Thyroid gland (tissue), 4 donors: ENCODE measurements at regions not wholly inside any gene's neighbourhood (a gene's known extent, or its start where the extent isn't known, plus 50 kb on each side); places are given as distances from the start of the nearest gene placed in this dataset.

Experiments used
- DNase-seq, 2 donors: peaks; one replicate each; pipeline ENCODE4 v3.0.0-alpha.2; 2019
- H3K27ac ChIP-seq, 3 donors: fragments of 200-600 bp; sonication (generic); 1 replicate in 2 of 3; 2 replicates in 1 of 3; pipeline ENCODE4 v1.5.1; 2016 to 2019; ENCODE audit warnings: mild to moderate bottlenecking in 1 of 3, moderate library complexity in 1 of 3
- H3K27me3 ChIP-seq: fragments of 200-600 bp; sonication (generic); one replicate; pipeline ENCODE4 v1.5.1; 2019
- H3K36me3 ChIP-seq, 2 donors: fragments of 200-600 bp; sonication (generic); one replicate each; pipeline ENCODE4 v1.5.1; 2016 to 2019
- H3K4me1 ChIP-seq, 2 donors: fragments of 200-600 bp; sonication (generic); one replicate each; pipeline ENCODE4 v1.5.1; 2017 to 2019
- H3K4me3 ChIP-seq, 3 donors: fragments of 200-600 bp; sonication (generic); replicated peaks in 1 of 3; 1 replicate in 2 of 3; 2 replicates in 1 of 3; pipeline ENCODE4 v1.5.1; 2016; ENCODE audit warnings: mild to moderate bottlenecking in 1 of 3
- H3K9me3 ChIP-seq: fragments of 200-600 bp; sonication (generic); one replicate; pipeline ENCODE4 v1.5.1; 2017
- CTCF ChIP-seq, 6 experiments: fragments of 200-600 bp in 3 of 6; fragments of 450-650 bp in 3 of 6; sonication (generic) in 3 of 6; IDR thresholded peaks; one replicate each; pipeline ENCODE4 v1.5.1; 2016 to 2019; ENCODE audit warnings: antibody characterized with exemption in 6 of 6, mild to moderate bottlenecking in 2 of 6, inconsistent platforms in 1 of 6, moderate library complexity in 1 of 6
- POLR2A ChIP-seq, 2 donors: fragments of 450-650 bp; IDR thresholded peaks; one replicate each; pipeline ENCODE4 v1.6.1; 2017; ENCODE audit warnings: antibody characterized with exemption in 2 of 2, mild to moderate bottlenecking in 2 of 2, moderate library complexity in 1 of 2
- WGBS, 2 donors: methylation state at CpG; one replicate each; pipeline ENCODE4 v1.1.5; 2017; 5-methylcytosine and 5-hydroxymethylcytosine counted together
- intact Hi-C: fragments of 100-400 bp; cut with DNase I; formaldehyde crosslinking; loops from one replicate; pipeline ENCODE4 v1.15.1; 2023

GRCh38 chr7:83306502-83306901 lies 143.8 kb upstream of the PCLO start:
- H3K27me3 ChIP-seq, result no peaks in the 10 kb centered on the region
- intact Hi-C loops, result no loop called here
- no peaks in the 10 kb centered on the region for H3K4me1 ChIP-seq
- no peak overlapping the region for H3K4me3 ChIP-seq
- no peaks in the 10 kb centered on the region for H3K36me3 ChIP-seq
- no peak overlapping the region for H3K27ac ChIP-seq
- TF ChIP-seq POLR2A (IDR thresholded peaks at IDR 0.05), result no peak
- no peak for TF ChIP-seq CTCF (IDR thresholded peaks at IDR 0.05)
- H3K9me3 ChIP-seq, result no peaks in the 10 kb centered on the region
- no peak for DNase-seq
- 0% methylated on average over 1 of the region's 1 CpG for WGBS, 2 donors

GRCh38 chr7:83305027-83305426 lies 142.3 kb upstream of the PCLO start:
- Histone ChIP-seq H3K4me1 (no peaks in the 10 kb centered on the region), H3K36me3 (no peaks in the 10 kb centered on the region), H3K27ac (no peak overlapping the region), H3K4me3 (no peak overlapping the region), H3K9me3 (no peaks in the 10 kb centered on the region), H3K27me3 (no peaks in the 10 kb centered on the region)
- TF ChIP-seq CTCF (IDR thresholded peaks at IDR 0.05), result no peak
- no peak for TF ChIP-seq POLR2A (IDR thresholded peaks at IDR 0.05)
- intact Hi-C loops, result no loop called here
- DNase-seq, result no peak
- 94 to 98% methylated on average over 5 of the region's 5 CpGs for WGBS, 2 donors

DNA sequence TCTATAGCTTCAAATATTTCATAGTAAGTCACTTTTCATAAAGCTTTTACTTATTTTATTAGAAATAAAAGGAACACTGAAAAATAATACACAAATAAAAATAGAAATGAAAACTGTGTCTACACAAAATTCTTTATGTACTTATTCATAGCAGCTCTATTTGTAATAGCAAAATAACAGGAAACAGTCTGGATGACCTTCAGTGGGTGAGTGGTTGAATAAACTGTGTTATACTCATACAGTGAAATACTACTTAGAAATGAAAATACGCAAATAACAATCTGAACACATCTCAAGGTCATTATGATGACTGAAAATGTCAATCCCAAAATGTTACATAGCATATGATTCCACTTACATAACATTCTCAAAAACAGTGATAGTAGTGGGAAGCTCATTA lies 138.7 kb upstream of the PCLO start:
- Histone ChIP-seq H3K9me3 (no peaks in the 10 kb centered on the region), H3K36me3 (no peaks in the 10 kb centered on the region), H3K27ac (no peak overlapping the region), H3K27me3 (no peaks in the 10 kb centered on the region), H3K4me3 (no peak overlapping the region), H3K4me1 (no peaks in the 10 kb centered on the region)
- no peak for TF ChIP-seq POLR2A (IDR thresholded peaks at IDR 0.05)
- no peak for TF ChIP-seq CTCF (IDR thresholded peaks at IDR 0.05)
- intact Hi-C loops, result no loop called here
- no peak for DNase-seq
- WGBS, 2 donors, result 68 to 85% methylated on average over 1 of the region's 1 CpG

DNA sequence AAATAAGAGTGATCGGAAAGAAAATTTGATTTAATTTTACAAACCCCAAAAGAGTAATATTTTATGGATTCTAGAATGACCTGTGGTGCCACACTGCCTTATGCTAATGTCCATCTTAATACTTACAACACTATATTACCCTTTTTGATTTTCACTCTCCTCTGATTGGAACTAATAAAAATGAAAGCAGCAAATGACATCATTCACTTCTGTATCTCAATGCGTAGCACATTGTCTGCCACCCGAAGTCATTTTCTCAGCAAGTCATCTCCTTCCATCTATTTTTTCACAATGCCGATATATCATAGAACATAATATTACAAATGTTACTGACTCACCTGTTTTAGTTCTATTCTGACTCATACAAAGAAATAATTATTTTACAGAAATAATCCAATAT lies 127.5 kb upstream of the PCLO start:
- no peak for DNase-seq
- Histone ChIP-seq H3K27me3 (no peaks in the 10 kb centered on the region), H3K36me3 (no peaks in the 10 kb centered on the region), H3K27ac (no peak overlapping the region), H3K4me3 (no peak overlapping the region), H3K9me3 (no peaks in the 10 kb centered on the region), H3K4me1 (no peaks in the 10 kb centered on the region)
- 95 to 97% methylated on average over 4 of the region's 4 CpGs for WGBS, 2 donors
- no peak for TF ChIP-seq CTCF (IDR thresholded peaks at IDR 0.05)
- no peak for TF ChIP-seq POLR2A (IDR thresholded peaks at IDR 0.05)
- intact Hi-C loops, result no loop called here

- Histone ChIP-seq H3K27me3 (no peaks in the 10 kb centered on the region), H3K27ac (no peak overlapping the region), H3K9me3 (no peaks in the 10 kb centered on the region), H3K36me3 (no peaks in the 10 kb centered on the region), H3K4me3 (no peak overlapping the region), H3K4me1 (no peaks in the 10 kb centered on the region)
- TF ChIP-seq POLR2A (IDR thresholded peaks at IDR 0.05) (no peak), CTCF (IDR thresholded peaks at IDR 0.05) (no peak)
- 49% methylated on average over 5 of the region's 5 CpGs for WGBS, 2 donors
- no peak for DNase-seq
- intact Hi-C loops, result no loop called here
These were observed 126.8 kb upstream of the PCLO start for GRCh38 chr7:83289419-83289993.
